ENCODE measurements at regions not wholly inside any gene's neighbourhood (a gene's known extent, or its start where the extent isn't known, plus 50 kb on each side); places are given as distances from the start of the nearest gene placed in this dataset.

DNA sequence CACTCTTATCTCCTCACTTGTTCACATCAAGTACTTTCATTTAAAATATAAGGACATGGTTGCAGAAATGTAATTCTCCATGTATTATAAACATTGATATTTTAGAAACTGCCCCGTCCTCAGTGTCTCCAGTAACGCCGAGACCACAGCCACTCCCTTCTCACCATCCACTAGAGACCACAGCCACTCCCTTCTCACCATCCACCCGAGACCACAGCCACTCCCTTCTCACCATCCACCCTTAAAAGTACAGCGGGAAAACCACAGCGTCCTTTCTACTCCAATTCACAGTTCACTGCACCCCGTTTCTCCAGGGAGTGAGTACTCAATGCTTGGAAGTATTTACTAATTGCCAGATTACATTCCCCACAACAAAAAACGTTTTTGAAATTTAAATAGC, 1452.2 kb upstream of the ACVR2A start:
- TF ChIP-seq, protein P1, sequence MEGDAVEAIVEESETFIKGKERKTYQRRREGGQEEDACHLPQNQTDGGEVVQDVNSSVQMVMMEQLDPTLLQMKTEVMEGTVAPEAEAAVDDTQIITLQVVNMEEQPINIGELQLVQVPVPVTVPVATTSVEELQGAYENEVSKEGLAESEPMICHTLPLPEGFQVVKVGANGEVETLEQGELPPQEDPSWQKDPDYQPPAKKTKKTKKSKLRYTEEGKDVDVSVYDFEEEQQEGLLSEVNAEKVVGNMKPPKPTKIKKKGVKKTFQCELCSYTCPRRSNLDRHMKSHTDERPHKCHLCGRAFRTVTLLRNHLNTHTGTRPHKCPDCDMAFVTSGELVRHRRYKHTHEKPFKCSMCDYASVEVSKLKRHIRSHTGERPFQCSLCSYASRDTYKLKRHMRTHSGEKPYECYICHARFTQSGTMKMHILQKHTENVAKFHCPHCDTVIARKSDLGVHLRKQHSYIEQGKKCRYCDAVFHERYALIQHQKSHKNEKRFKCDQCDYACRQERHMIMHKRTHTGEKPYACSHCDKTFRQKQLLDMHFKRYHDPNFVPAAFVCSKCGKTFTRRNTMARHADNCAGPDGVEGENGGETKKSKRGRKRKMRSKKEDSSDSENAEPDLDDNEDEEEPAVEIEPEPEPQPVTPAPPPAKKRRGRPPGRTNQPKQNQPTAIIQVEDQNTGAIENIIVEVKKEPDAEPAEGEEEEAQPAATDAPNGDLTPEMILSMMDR (IDR thresholded peaks at IDR 0.05) = no peak
- no peak for TF ChIP-seq EZH2 (IDR thresholded peaks at IDR 0.05; ENCODE audit: borderline replicate concordance, insufficient read depth, low read depth, low read length, poor library complexity, severe bottlenecking)
